ENCODE measurements at regions not wholly inside any gene's neighbourhood (a gene's known extent, or its start where the extent isn't known, plus 50 kb on each side); places are given as distances from the start of the nearest gene placed in this dataset.
A peak's percentile ranks its signal among the peaks of the same experiment; 100 is the strongest.

- no peak overlapping the region for H3K4me3 ChIP-seq
- no peaks in the 10 kb centered on the region for H3K27me3 ChIP-seq (replicated peaks)
- H3K27ac ChIP-seq = no peak overlapping the region
- peaks cover 6% of the 10 kb centered on the region; the same call in 1 of the 2 replicates for H3K9me3 ChIP-seq (replicated peaks)
- H3K36me3 ChIP-seq = no peaks in the 10 kb centered on the region
- DNase-seq (ENCODE audit: low read depth in 1 of 2, low spot score in 2 of 2) = peak in 1 of 2 experiments; percentile 9
- peaks cover 5% of the 10 kb centered on the region for H3K4me1 ChIP-seq (replicated peaks)
Observed at GRCh38 chr21:39029086-39029755, 154.0 kb downstream of the PSMG1 start.

GRCh38 chr21:39025198-39025597 is 158.1 kb downstream of the PSMG1 start:
- Histone ChIP-seq H3K4me3 (no peak overlapping the region), H3K27me3 (replicated peaks) (no peaks in the 10 kb centered on the region), H3K9me3 (replicated peaks) (peaks cover 6% of the 10 kb centered on the region; the same call in 1 of the 2 replicates), H3K4me1 (replicated peaks) (peaks cover 25% of the 10 kb centered on the region), H3K27ac (no peak overlapping the region), H3K36me3 (no peaks in the 10 kb centered on the region)
- no peak for DNase-seq (ENCODE audit: low read depth in 1 of 2, low spot score in 2 of 2)

- Histone ChIP-seq H3K36me3 (no peaks in the 10 kb centered on the region), H3K27ac (no peak overlapping the region), H3K27me3 (replicated peaks) (no peaks in the 10 kb centered on the region), H3K4me1 (replicated peaks) (peaks cover 25% of the 10 kb centered on the region), H3K9me3 (replicated peaks) (peaks cover 6% of the 10 kb centered on the region; the same call in 1 of the 2 replicates), H3K4me3 (no peak overlapping the region)
- DNase-seq (ENCODE audit: low read depth in 1 of 2, low spot score in 2 of 2) = no peak
Observed at GRCh38 chr21:39024538-39024937, 158.7 kb downstream of the PSMG1 start.

- H3K9me3 ChIP-seq (replicated peaks) = peaks cover 6% of the 10 kb centered on the region; the same call in 1 of the 2 replicates
- no peak overlapping the region for H3K27ac ChIP-seq
- H3K36me3 ChIP-seq = no peaks in the 10 kb centered on the region
- no peak overlapping the region for H3K4me3 ChIP-seq
- DNase-seq (ENCODE audit: low read depth in 1 of 2, low spot score in 2 of 2) = no peak
- no peaks in the 10 kb centered on the region for H3K27me3 ChIP-seq (replicated peaks)
- peaks cover 19% of the 10 kb centered on the region for H3K4me1 ChIP-seq (replicated peaks)
Observed at GRCh38 chr21:39022863-39023693, 160.2 kb downstream of the PSMG1 start.

- peaks cover 6% of the 10 kb centered on the region; the same call in 1 of the 2 replicates for H3K9me3 ChIP-seq (replicated peaks)
- no peak for DNase-seq (ENCODE audit: low read depth in 1 of 2, low spot score in 2 of 2)
- H3K27me3 ChIP-seq (replicated peaks) = no peaks in the 10 kb centered on the region
- no peak overlapping the region for H3K27ac ChIP-seq
- H3K4me3 ChIP-seq = no peak overlapping the region
- no peaks in the 10 kb centered on the region for H3K36me3 ChIP-seq
- H3K4me1 ChIP-seq (replicated peaks) = peaks cover 19% of the 10 kb centered on the region
Observed at GRCh38 chr21:39022466-39022862, 160.8 kb downstream of the PSMG1 start.

GRCh38 chr21:39022035-39022434 is 161.2 kb downstream of the PSMG1 start:
- Histone ChIP-seq H3K36me3 (no peaks in the 10 kb centered on the region), H3K27ac (no peak overlapping the region)
- DNase-seq (ENCODE audit: low read depth in 1 of 2, low spot score in 2 of 2) = no peak

GRCh38 chr21:39021478-39021832 is 161.8 kb downstream of the PSMG1 start:
- Histone ChIP-seq H3K27ac (peak overlapping the region; percentile 1), H3K4me1 (replicated peaks) (peaks cover 27% of the 10 kb centered on the region), H3K4me3 (no peak overlapping the region), H3K27me3 (replicated peaks) (no peaks in the 10 kb centered on the region), H3K36me3 (no peaks in the 10 kb centered on the region), H3K9me3 (replicated peaks) (peaks cover 6% of the 10 kb centered on the region; the same call in 1 of the 2 replicates)
- no peak for DNase-seq (ENCODE audit: low read depth in 1 of 2, low spot score in 2 of 2)

More at GRCh38 chr21:39022035-39022434, 161.2 kb downstream of the PSMG1 start:
- H3K27me3 ChIP-seq (replicated peaks) = no peaks in the 10 kb centered on the region
- no peak overlapping the region for H3K4me3 ChIP-seq
- H3K9me3 ChIP-seq (replicated peaks) = peaks cover 6% of the 10 kb centered on the region; the same call in 1 of the 2 replicates
- H3K4me1 ChIP-seq (replicated peaks) = peaks cover 21% of the 10 kb centered on the region

- H3K27ac ChIP-seq = peak overlapping the region; percentile 1
- DNase-seq (ENCODE audit: low read depth in 1 of 2, low spot score in 2 of 2) = peak in 1 of 2 experiments; percentile 25
- no peaks in the 10 kb centered on the region for H3K36me3 ChIP-seq
- H3K4me1 ChIP-seq (replicated peaks) = peaks cover 32% of the 10 kb centered on the region
- no peak overlapping the region for H3K4me3 ChIP-seq
- H3K9me3 ChIP-seq (replicated peaks) = peaks cover 6% of the 10 kb centered on the region; the same call in 1 of the 2 replicates
- H3K27me3 ChIP-seq (replicated peaks) = no peaks in the 10 kb centered on the region
Observed at GRCh38 chr21:39020751-39021477, 162.3 kb downstream of the PSMG1 start.

- H3K27me3 ChIP-seq (replicated peaks) = no peaks in the 10 kb centered on the region
- no peak overlapping the region for H3K4me3 ChIP-seq
- H3K36me3 ChIP-seq = no peaks in the 10 kb centered on the region
- no peak for DNase-seq (ENCODE audit: low read depth in 1 of 2, low spot score in 2 of 2)
- no peak overlapping the region for H3K27ac ChIP-seq
- peaks cover 52% of the 10 kb centered on the region for H3K4me1 ChIP-seq (replicated peaks)
- H3K9me3 ChIP-seq (replicated peaks) = no peaks in the 10 kb centered on the region
Observed at GRCh38 chr21:39018730-39019129, 164.5 kb downstream of the PSMG1 start.

- Histone ChIP-seq H3K36me3 (no peaks in the 10 kb centered on the region), H3K4me3 (no peak overlapping the region), H3K9me3 (replicated peaks) (no peaks in the 10 kb centered on the region), H3K27ac (peak overlapping the region; percentile 79), H3K27me3 (replicated peaks) (no peaks in the 10 kb centered on the region), H3K4me1 (replicated peaks) (peaks cover 47% of the 10 kb centered on the region)
- no peak for DNase-seq (ENCODE audit: low read depth in 1 of 2, low spot score in 2 of 2)
Observed at GRCh38 chr21:39016740-39017315, 166.4 kb downstream of the PSMG1 start.

GRCh38 chr21:39014747-39015146 is 168.5 kb downstream of the PSMG1 start:
- no peaks in the 10 kb centered on the region for H3K9me3 ChIP-seq (replicated peaks)
- DNase-seq (ENCODE audit: low read depth in 1 of 2, low spot score in 2 of 2) = peak; percentile 78 to 96
- H3K27ac ChIP-seq = peak overlapping the region; percentile 79
- no peak overlapping the region for H3K4me3 ChIP-seq
- peaks cover 33% of the 10 kb centered on the region for H3K4me1 ChIP-seq (replicated peaks)
- H3K27me3 ChIP-seq (replicated peaks) = no peaks in the 10 kb centered on the region
- H3K36me3 ChIP-seq = no peaks in the 10 kb centered on the region

GRCh38 chr21:39012326-39013230 is 170.7 kb downstream of the PSMG1 start:
- Histone ChIP-seq H3K4me3 (no peak overlapping the region), H3K4me1 (replicated peaks) (peaks cover 33% of the 10 kb centered on the region), H3K9me3 (replicated peaks) (no peaks in the 10 kb centered on the region), H3K27ac (no peak overlapping the region), H3K36me3 (no peaks in the 10 kb centered on the region), H3K27me3 (replicated peaks) (no peaks in the 10 kb centered on the region)
- DNase-seq (ENCODE audit: low read depth in 1 of 2, low spot score in 2 of 2) = no peak

- no peaks in the 10 kb centered on the region for H3K27me3 ChIP-seq (replicated peaks)
- no peaks in the 10 kb centered on the region for H3K9me3 ChIP-seq (replicated peaks)
- no peak overlapping the region for H3K4me3 ChIP-seq
- peaks cover 35% of the 10 kb centered on the region for H3K4me1 ChIP-seq (replicated peaks)
- no peaks in the 10 kb centered on the region for H3K36me3 ChIP-seq
- H3K27ac ChIP-seq = no peak overlapping the region
- DNase-seq (ENCODE audit: low read depth in 1 of 2, low spot score in 2 of 2) = no peak
Observed at GRCh38 chr21:39011911-39012310, 171.3 kb downstream of the PSMG1 start.
